Forelimb muscle (tissue), 1 donor: ENCODE measurements at regions not wholly inside any gene's neighbourhood (a gene's known extent, or its start where the extent isn't known, plus 50 kb on each side); places are given as distances from the start of the nearest gene placed in this dataset.

Experiments
- DNase-seq: peaks from one replicate; pipeline ENCODE4 v3.0.0-alpha.2; 2013; ENCODE audit warnings: low read depth

DNA sequence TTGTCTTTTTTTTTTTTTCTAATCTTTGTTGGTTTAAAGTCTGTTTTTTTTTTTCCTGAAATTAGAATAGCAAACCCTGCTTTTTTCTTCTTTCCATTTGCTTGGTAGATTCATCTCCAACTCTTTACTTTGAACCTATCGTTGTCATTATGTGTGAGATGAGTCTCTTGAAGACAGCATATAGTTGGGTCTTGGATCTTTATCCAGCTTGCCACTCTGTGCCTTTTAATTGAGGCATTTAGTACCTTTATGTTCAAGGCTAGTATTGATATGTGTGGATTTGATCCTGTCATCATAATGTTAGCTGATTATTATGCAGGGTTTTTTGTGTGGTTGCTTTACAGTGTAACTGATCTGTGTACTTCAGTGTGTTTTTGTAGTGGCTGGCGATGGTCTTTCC, 383.8 kb downstream of the MAN2A1 start:
- DNase-seq, result no peak

- no peak for DNase-seq
These were observed 385.9 kb downstream of the MAN2A1 start for GRCh38 chr5:110075656-110076055.

- DNase-seq, result no peak
These were observed 387.4 kb downstream of the MAN2A1 start for GRCh38 chr5:110077147-110077546.

DNA sequence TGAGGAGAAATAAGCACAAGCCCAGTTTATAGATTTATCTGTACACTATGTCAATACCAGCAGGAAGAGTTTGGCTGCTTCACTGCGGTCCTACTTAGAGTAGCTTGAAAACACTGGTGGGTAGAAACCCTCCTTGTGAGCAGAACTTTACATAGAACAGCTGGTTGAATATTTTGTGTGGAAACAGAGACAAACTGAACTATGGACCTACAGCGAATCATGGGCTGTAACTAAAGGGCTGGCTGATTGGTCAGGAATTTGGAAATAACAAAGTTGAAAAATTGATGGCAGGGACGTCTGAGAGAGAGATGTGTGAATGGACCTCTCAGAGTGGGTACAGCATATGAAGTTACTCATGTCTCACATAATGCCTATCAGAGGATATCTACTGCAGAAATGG, 392.5 kb downstream of the MAN2A1 start:
- no peak for DNase-seq

- no peak for DNase-seq
These were observed 393.1 kb downstream of the MAN2A1 start for GRCh38 chr5:110082863-110083262.

DNA sequence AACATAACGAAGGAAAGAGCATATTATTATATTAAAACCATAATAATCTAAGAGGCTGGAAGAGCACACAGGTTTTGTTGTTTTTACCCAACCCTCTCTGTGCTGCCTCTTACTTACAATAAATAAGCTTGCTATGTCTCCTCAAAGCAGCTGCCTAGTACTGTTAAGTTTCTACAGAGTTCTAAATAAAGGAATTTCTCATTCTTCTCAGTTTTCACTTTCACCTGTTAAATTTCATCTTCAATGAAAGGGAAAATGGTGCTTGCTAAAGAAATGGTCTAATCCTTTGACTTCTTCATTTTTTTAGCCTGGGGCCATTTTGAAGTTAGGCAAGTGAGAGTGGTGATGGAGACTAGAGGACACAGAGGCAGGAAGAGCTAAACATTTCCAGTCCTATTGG, 396.1 kb downstream of the MAN2A1 start:
- DNase-seq, result no peak

GRCh38 chr5:110086658-110087388, 397.1 kb downstream of the MAN2A1 start:
- no peak for DNase-seq

GRCh38 chr5:110087829-110088228, 398.1 kb downstream of the MAN2A1 start:
- DNase-seq, result no peak

GRCh38 chr5:110088676-110089436, 399.1 kb downstream of the MAN2A1 start:
- DNase-seq, result no peak

DNA sequence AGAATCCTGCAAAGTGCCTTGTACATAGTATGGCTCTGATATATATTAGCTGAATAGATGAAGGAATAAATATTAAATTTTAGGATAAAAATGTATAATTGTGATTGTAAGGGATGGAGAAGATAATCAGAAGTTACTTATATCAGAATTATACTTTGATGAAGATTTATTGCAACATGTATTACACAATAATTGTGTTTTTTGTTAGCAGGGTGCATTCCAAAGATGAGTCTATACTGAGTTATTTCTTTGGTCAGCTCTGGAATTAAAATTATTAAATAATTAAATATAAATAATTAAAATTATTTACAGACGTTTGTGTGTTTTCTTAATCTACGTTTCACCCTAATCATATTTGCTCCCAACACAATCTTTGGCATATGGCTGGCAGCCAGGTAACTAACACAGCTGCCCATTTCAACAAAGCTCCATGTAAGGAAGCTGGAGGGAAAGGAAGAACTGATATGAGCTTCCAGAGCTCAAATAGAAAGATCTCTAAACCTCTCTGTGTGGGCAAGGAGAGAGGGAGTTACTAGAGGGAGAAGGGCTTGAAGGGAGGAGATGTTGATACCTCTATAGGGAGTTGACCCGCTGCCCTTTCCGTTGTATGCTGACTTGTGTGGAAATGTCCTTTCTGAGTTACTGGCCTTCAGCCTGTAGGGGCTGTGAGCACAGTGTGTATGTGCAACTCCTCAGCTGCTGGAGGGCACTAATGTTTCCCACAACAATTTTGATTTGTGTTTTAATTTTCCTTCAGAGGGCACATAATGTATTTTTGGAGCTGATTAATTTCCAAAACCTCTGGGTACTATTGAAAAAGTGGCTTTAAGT, 403.4 kb downstream of the MAN2A1 start:
- no peak for DNase-seq

DNA sequence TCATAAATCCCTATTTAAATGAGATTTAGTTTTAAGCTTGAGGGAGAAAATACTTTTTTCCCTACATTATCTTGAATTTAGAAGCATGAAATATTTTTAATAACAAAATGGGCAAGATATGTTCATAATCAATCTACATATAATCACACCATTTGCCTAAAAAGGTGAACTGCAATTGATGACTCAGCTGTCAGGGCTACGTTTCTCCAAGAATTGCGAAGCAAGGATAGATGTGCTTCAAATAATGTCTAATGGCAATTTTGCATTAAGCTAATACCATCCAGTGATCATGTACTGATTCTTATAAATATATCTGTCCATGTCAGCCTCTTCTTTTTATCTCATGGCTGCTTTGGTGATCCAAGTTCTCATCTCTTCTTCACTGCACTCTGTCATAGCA, 404.4 kb downstream of the MAN2A1 start:
- DNase-seq, result no peak

DNA sequence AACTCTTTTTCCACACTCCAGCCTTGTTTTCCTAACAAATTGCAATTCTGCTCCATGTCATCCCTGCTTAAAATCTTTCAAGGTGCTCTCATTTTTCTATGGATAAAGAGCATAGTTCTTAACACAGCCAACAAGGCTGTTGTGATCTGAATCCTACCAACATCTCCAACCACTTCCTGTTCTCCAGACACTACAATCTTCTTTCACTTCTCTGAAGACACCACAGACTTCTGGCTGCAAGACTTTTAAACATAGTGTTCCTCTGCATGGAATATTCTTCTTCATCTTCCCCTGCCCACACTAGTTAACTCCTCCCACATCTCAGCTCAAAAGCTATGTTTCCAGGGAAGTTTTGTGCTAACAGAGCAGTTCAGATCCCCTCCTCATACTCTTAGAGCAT, 404.8 kb downstream of the MAN2A1 start:
- no peak for DNase-seq

DNA sequence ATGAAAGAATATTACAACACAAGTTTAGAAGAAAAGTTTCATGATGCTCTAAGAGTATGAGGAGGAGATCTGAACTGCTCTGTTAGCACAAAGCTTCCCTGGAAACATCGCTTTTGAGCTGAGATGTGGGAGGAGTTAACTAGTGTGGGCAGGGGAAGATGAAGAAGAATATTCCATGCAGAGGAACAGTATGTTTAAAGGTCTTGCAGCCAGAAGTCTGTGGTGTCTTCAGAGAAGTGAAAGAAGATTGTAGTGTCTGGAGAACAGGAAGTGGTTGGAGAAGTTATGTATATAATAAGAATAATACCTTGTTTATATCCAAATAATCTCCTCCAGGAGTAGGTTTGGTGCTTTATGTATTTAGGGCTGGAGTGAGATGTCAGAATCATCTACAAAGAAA, 406.7 kb downstream of the MAN2A1 start:
- DNase-seq, result no peak

DNA sequence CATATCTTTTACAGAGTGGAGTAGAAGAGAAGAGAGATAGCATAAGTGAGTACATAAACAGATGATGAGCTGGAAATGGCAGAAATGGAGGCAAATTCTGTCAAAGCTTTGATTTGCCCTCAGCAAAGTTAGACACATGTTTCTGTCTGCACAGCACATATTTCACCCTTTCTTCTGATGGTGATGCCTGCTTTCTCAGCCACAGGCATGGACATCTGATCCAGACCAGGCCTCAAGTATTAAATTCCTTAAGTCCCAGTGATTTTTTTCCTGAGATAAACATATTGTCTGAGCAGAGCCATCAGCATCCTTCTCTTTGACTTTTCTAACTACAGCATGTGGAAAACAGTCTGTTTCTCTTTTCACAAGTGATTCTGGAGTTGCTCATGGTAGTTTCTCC, 409.8 kb downstream of the MAN2A1 start:
- no peak for DNase-seq

DNA sequence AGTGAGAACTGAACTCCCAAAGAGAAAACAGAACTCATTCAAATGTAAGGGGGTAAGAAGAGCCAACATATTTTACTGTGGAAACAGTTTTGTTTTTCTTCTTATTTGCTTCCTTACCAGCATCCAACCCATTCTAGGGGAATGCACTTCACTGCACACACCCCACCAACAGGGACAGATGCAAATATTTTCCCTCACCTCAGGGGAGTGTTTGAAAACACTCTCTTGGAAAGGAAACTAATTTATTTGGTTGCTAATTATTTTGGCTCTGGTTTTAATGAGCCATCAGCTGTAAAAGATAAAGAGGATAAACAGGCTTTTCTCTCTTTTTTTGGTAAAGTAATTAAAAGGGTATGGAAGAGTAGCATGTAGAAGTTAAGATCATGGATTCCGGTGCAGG, 413.4 kb downstream of the MAN2A1 start:
- DNase-seq, result no peak

DNA sequence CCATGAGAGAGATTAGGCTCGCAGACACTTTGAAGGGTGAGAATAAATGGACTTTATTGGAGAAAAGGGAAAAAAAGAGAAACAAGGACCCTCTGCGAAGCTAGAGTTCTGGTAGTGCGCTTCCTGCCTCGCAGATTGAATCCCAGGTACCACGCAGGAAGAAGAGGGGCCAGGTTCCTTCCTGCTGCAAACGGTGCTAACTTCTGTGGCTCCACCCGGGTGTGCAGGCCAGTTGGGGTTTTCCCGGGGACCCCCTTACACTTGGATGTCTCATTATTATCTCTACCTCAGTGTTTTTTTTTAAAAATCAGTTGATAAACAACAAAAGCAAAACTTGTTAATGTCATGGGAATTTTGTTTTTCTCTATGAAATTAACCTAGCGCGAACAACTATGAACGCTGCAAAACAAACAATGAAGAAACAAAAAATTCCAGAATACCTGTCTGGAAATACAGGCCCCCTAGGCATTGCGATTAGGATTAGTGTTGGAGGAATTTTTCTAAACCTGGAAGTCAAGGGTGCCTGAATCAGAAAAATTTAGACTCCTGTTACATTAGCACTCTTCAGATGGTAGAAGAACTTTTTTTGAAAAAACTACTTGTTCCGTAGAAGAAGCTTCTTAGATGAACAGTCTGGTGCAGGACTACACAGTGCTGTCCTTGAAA, 414.5 kb downstream of the MAN2A1 start:
- DNase-seq, result no peak

- DNase-seq, result no peak
These were observed 415.3 kb downstream of the MAN2A1 start for GRCh38 chr5:110104726-110105669.

GRCh38 chr5:110105692-110106091, 416.0 kb downstream of the MAN2A1 start:
- DNase-seq, result no peak

DNA sequence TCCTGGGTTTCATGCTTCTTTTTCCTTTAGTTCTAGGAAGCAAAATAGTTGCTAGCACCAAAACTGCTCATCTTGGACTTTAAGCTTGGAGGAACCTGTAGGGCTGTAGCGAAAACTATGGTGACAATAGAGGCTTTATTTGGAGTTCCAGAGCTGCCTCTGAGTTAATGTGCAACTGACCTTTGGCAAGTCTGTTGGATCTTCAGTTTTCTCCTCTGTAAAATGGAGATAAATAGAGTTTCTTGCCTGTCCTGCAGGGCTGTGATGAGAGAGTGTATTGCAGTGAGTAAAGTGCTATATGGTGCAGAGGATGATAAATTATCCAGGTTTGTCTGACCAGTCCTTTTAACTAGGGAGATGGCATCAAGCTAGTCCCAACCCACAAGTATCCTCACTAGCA, 417.0 kb downstream of the MAN2A1 start:
- DNase-seq, result no peak

GRCh38 chr5:110108520-110108919, 418.8 kb downstream of the MAN2A1 start:
- DNase-seq, result no peak

GRCh38 chr5:110109667-110110066, 419.9 kb downstream of the MAN2A1 start:
- no peak for DNase-seq
